GM18873 (cell line): ENCODE measurements at regions not wholly inside any gene's neighbourhood (a gene's known extent, or its start where the extent isn't known, plus 50 kb on each side); places are given as distances from the start of the nearest gene placed in this dataset.
"Not testable (repeated sequence)": the region's sequence is repeated elsewhere in the genome, so short reads cannot be mapped to it uniquely, and the experiment has no call there.

Source experiments
- ATAC-seq: cut with Tn5 transposase; IDR thresholded peaks from one replicate; pipeline ENCODE4 v1.9.1; 2021; ENCODE audit warnings: mild to moderate bottlenecking, moderate library complexity, moderate number of reproducible peaks; ENCODE audit not compliant: unreplicated experiment, low FRiP score

DNA sequence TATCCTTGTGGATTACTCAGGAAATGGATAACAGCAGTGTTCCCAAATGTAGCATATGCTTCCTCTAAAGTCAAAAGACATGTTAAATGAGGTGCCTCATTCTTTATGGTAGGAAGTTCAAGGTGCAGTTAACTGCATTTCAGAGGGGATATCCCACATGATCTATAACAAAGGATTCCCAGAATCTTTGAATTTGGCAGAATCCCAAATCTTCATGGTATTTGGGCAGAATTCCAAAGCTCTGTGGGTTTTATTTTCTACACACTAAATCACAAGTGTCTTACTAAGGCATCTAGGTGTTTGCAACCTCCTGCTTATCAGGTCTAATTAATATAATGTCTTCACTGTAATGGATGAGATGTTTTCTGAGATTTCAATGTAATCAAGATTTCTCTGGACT is 364.3 kb upstream of the MAN1A1 start:
- no peak for ATAC-seq

DNA sequence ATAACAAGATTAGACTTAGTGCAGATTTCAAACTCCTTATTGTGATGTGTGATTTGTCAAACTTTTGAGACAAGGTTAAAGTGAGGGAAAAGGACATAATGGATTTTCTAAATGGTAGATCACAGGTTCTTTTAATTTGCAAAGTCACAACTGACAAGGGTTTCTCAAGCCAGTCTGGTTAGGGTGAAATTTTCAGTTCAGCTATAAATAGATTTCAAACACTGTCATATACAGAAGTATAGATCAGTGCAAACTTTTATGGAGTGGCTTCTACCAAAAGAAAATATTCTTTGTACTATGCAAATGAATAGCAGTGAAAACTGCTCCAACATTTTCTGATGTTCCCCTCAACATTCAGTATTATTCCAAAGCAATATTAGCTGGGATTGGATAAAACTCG is 337.1 kb upstream of the MAN1A1 start:
- no peak for ATAC-seq

GRCh38 chr6:119686240-119686639 is 336.7 kb upstream of the MAN1A1 start:
- ATAC-seq, result no peak

- no peak for ATAC-seq
These were observed 334.1 kb upstream of the MAN1A1 start for GRCh38 chr6:119683671-119684070.

DNA sequence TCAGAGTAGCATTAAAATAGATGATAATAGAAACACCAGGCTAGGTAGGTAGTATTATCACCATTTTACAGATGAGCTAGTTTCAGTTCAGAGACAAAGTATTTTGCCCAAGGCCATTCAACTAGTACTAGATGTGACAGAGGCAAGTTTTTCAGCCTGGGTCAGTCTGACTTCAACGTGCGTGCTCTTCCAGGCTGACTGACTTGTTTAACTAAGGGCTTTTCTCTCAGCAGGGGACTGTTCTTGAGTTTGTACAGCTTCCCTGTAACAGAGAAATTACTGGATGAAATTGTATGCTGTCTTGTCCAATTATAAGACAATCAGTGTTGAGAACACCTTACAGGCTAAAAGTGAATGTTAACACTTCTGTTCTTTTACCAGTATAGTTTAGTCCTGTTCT is 333.5 kb upstream of the MAN1A1 start:
- ATAC-seq, result no peak

DNA sequence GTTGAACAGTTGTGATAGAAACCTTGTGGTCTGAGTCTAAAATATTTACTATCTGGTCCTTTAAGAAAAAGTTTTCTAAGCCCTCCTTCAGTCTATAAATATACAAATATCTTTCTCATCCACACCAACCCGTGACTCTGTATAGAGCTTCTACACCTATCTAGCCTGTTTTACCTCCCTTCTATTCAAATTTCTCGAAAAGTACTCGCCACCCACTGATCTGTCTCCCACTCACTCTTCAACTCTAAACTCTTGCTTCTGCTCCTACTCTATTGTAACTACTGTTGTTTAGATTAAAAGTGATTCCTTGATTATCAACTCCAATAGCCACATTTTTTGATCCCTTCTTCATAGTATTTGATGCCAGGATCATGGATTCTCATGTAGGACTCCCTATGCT is 329.4 kb upstream of the MAN1A1 start:
- ATAC-seq, result no peak

GRCh38 chr6:119677384-119677783 is 327.8 kb upstream of the MAN1A1 start:
- ATAC-seq, result no peak

DNA sequence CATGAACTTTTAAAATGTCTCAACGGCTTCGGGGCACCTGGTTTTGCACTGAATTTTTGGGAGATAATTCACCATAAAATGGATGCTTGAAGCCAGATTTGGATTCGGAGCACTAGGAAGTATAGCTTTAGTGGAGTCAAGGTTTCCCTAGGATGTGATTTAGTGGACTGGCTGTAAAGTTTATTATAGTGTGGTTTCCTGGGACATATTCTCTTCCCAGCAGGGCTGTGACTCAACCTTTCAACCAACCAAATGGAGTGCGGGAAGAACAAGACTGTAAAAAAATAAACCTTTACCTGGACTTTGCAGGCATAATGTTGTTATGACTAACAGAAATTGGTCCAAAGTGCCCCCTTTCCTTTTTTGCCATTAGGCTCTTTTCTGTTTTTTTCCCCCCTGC is 327.4 kb upstream of the MAN1A1 start:
- no peak for ATAC-seq

- ATAC-seq, result no peak
These were observed 326.7 kb upstream of the MAN1A1 start for GRCh38 chr6:119676230-119676629.

DNA sequence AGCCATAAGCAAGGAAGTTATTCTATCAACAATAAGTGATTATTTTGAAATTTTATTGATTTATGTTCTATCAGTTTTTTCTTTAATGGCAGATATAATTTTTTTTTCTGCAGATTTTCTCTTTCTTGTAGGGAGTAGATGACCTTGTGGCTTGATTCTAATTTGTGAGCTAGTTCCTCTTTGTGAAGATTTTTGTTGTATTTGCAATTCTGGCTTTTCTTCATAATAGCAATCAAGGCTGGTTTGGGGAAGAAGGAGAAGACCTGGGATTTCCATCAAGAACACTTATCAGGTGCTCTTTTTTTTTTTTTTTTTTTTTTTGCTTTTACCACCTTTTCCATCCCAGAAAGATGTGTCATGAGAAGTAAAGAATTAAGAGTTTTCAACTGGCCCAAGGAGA is 324.2 kb upstream of the MAN1A1 start:
- no peak for ATAC-seq

DNA sequence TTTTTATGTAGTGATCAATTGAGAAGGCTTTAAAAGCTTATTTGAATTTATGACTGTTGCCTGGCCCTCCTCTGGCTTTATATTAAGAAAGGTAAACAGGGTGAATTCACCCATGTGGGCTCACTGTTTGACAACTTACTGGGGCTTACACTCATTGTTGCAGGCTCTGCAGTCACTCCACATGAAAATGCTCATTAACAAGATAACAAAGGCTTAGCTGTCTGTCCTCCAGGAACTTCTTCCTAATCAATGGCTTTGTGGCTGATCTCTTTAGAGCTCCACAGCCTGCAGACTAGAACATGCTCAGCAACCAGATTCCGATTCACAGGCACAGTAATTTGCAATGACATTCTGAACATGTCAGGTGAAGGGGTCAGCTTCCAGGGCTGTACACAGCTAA is 323.2 kb upstream of the MAN1A1 start:
- ATAC-seq, result no peak

DNA sequence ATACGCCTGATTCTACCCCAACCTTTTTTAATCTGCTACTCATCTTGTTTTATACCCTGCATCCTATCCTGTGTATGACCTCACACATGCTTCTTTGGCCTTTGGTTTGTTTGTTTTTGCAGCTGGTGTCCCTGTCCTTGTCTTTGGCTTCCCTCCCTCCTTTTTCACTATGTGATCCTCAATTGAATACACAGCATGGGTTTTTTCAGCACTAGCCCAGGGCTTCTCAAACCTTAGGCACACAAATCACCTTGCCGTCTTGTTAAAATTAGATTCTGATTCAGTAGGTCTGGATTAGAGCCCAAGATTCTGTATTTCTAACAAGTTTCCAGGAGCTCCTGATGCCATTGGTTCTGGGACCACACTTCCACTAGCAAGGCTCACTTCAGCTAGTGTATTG is 321.5 kb upstream of the MAN1A1 start:
- ATAC-seq, result no peak

GRCh38 chr6:119669221-119669620 is 319.7 kb upstream of the MAN1A1 start:
- ATAC-seq, result no peak

GRCh38 chr6:119665432-119665831 is 315.9 kb upstream of the MAN1A1 start:
- ATAC-seq, result not testable (repeated sequence)

GRCh38 chr6:119661628-119662027 is 312.1 kb upstream of the MAN1A1 start:
- no peak for ATAC-seq

DNA sequence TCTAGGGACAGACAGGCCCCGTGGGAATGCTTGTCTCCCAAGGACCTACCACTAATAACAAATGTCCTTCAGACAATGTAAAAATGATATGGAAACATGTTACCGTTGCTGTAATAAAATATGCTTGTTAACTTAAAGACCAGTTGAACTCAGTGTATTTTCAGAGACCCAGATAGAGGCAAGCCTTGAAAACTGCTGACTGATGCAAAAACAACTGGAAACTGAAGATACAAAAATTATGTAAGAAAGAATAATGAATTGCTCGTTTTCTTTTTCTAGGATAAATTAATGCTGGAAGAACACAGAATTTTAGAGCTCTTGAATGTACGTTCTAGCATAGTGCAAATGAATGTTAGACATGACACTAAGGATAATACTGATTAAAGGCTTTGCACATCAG is 311.5 kb upstream of the MAN1A1 start:
- no peak for ATAC-seq

- no peak for ATAC-seq
These were observed 309.4 kb upstream of the MAN1A1 start for GRCh38 chr6:119658917-119659316.

GRCh38 chr6:119655124-119655523 is 305.6 kb upstream of the MAN1A1 start:
- no peak for ATAC-seq

GRCh38 chr6:119653329-119653728 is 303.8 kb upstream of the MAN1A1 start:
- no peak for ATAC-seq

- no peak for ATAC-seq
These were observed 300.0 kb upstream of the MAN1A1 start for GRCh38 chr6:119649531-119649930.

DNA sequence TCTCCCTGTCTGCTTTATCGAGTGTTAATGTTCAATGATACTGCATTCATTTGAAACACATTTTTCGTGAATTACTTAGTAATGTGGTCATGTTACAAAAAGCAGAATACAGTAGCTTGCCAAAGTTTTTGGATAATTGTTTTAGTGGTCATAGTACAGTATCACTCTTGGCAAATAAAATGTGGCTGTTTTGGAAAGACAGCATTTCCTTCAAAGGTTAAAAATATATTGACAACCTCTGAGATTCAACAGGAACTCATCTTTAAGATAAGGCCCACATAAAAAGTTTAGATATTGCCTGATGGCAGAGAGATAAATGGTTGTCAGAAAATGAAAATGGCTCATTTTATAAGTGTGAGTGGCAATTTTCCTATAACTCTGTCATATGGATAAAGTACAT is 297.7 kb upstream of the MAN1A1 start:
- ATAC-seq, result no peak

GRCh38 chr6:119643876-119644275 is 294.3 kb upstream of the MAN1A1 start:
- no peak for ATAC-seq

DNA sequence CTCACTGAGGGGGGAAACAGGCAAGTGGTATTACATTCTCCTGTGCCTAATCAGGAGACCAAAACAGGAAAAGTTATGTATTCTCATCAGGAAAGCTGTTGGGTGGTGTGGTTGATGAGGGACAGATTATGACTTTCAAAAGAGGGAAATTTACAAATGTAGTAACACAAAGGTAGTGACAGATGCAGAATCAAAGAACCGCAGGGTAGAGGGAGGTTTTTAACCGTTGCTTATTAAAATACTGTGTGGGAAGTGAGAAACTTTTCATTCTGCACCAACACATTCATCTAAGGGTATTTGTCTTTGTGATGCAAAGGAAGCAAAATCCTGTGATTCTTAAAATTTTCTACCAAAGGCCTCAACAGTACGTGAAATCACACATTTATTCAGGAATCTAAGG is 288.2 kb upstream of the MAN1A1 start:
- ATAC-seq, result no peak

GRCh38 chr6:119636060-119636459 is 286.5 kb upstream of the MAN1A1 start:
- no peak for ATAC-seq
